Smooth muscle cell (in vitro differentiated cells): ENCODE measurements at regions not wholly inside any gene's neighbourhood (a gene's known extent, or its start where the extent isn't known, plus 50 kb on each side); places are given as distances from the start of the nearest gene placed in this dataset.

ENCODE experiments used
- DNase-seq: peaks from one replicate; lab custom pipeline; 2025; ENCODE audit not compliant: unreplicated experiment; lab: John Stamatoyannopoulos, UW
- H2AFZ ChIP-seq: fragments of 200-600 bp; sonication (generic); 2 replicates; pipeline ENCODE4 v1.6.0; 2016; ENCODE audit warnings: antibody characterized with exemption, low read depth, mild to moderate bottlenecking
- H3F3A ChIP-seq: fragments of 200-600 bp; sonication (generic); 2 replicates; pipeline ENCODE4 v1.6.0; 2017; ENCODE audit warnings: antibody characterized with exemption, low read depth
- H3K27ac ChIP-seq: fragments of 200-600 bp; sonication (generic); 2 replicates; pipeline ENCODE4 v1.5.1; 2016; ENCODE audit warnings: low read depth, mild to moderate bottlenecking
- H3K27me3 ChIP-seq: fragments of 200-600 bp; sonication (generic); 2 replicates; pipeline ENCODE4 v1.6.1; 2016; ENCODE audit warnings: low read depth, mild to moderate bottlenecking
- H3K36me3 ChIP-seq: fragments of 200-600 bp; sonication (generic); 2 replicates; pipeline ENCODE4 v1.5.1; 2016; ENCODE audit warnings: low read depth
- H3K4me1 ChIP-seq: fragments of 200-600 bp; sonication (generic); 2 replicates; pipeline ENCODE4 v1.5.1; 2016; ENCODE audit warnings: low read depth
- H3K4me2 ChIP-seq: fragments of 200-600 bp; sonication (generic); 2 replicates; pipeline ENCODE4 v1.6.0; 2016; ENCODE audit warnings: mild to moderate bottlenecking
- H3K4me3 ChIP-seq: fragments of 200-600 bp; sonication (generic); 2 replicates; pipeline ENCODE4 v1.5.1; 2016; ENCODE audit warnings: mild to moderate bottlenecking
- H3K79me2 ChIP-seq: fragments of 200-600 bp; sonication (generic); 2 replicates; pipeline ENCODE4 v1.6.0; 2016; ENCODE audit warnings: low read depth, mild to moderate bottlenecking
- H3K9ac ChIP-seq: fragments of 200-600 bp; sonication (generic); 2 replicates; pipeline ENCODE4 v1.6.0; 2016; ENCODE audit warnings: low read depth
- H3K9me3 ChIP-seq: fragments of 200-600 bp; sonication (generic); replicated peaks from 2 replicates; pipeline ENCODE4 v1.5.1; 2016; ENCODE audit warnings: low read depth
- H4K20me1 ChIP-seq: fragments of 200-600 bp; sonication (generic); 2 replicates; pipeline ENCODE4 v1.6.0; 2016; ENCODE audit warnings: low read depth
- WGBS: methylation state at CpG from one replicate; pipeline ENCODE4 v1.1.7; 2016; ENCODE audit warnings: low lambda C conversion rate; 5-methylcytosine and 5-hydroxymethylcytosine counted together
- TF ChIP-seq, protein P1 (sequence below): fragments of 200-600 bp; sonication (generic); IDR thresholded peaks from 2 replicates; pipeline ENCODE4 v1.5.1; 2017; ENCODE audit warnings: borderline replicate concordance, mild to moderate bottlenecking, antibody characterized with exemption; ENCODE audit not compliant: insufficient read depth, poor library complexity, severe bottlenecking

DNA sequence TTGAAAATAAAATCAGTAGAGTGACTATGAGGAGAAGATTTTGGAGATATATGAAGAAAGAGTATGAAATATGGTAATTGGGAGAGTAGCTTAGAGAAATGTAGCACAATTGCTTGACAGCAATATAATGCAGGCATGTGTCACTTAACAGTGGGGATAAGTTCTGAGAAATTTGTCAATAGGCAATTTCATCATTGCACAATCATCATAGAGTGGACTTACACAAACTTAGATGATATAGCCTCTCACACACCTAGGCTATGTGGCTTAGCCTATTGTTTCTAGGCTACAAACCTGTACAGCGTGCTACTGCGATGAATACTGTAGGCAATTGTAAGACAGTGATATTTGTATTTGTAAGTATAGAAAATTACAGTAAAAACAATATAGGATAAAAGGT lies 573.6 kb downstream of the JRKL start:
- Histone ChIP-seq H3F3A (no peaks in the 10 kb centered on the region), H3K9ac (no peak overlapping the region), H3K27ac (no peak overlapping the region), H3K36me3 (no peaks in the 10 kb centered on the region), H4K20me1 (no peaks in the 10 kb centered on the region), H3K4me3 (no peak overlapping the region), H3K27me3 (no peaks in the 10 kb centered on the region), H3K79me2 (no peaks in the 10 kb centered on the region), H2AFZ (no peak overlapping the region), H3K9me3 (no peaks in the 10 kb centered on the region), H3K4me2 (no peak overlapping the region), H3K4me1 (no peaks in the 10 kb centered on the region)
- 95% methylated on average over 2 of the region's 2 CpGs for WGBS
- TF ChIP-seq, protein P1, sequence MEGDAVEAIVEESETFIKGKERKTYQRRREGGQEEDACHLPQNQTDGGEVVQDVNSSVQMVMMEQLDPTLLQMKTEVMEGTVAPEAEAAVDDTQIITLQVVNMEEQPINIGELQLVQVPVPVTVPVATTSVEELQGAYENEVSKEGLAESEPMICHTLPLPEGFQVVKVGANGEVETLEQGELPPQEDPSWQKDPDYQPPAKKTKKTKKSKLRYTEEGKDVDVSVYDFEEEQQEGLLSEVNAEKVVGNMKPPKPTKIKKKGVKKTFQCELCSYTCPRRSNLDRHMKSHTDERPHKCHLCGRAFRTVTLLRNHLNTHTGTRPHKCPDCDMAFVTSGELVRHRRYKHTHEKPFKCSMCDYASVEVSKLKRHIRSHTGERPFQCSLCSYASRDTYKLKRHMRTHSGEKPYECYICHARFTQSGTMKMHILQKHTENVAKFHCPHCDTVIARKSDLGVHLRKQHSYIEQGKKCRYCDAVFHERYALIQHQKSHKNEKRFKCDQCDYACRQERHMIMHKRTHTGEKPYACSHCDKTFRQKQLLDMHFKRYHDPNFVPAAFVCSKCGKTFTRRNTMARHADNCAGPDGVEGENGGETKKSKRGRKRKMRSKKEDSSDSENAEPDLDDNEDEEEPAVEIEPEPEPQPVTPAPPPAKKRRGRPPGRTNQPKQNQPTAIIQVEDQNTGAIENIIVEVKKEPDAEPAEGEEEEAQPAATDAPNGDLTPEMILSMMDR = no peak
- DNase-seq = no peak

DNA sequence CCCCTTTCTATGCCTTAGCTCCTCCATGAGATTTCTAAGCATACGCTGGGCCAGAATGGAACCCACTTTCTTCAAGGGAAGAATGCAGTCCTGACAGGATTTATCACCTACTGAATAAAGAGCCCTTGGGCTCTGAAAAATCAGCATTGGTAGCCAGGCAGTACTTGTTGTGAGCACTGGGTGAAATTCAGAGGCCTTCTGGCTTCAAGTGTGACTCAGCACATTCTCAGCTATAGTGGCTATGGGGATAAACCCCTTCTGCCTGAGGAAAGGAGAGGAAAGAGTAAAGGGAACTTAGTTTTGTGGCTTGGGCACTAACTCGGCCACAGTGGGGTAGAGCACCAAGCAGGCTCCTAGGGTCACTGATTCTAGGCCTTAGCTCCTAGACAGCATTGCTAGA lies 574.8 kb downstream of the JRKL start:
- no peak for DNase-seq
- TF ChIP-seq, protein P1 = no peak
- 68% methylated on average over 2 of the region's 2 CpGs for WGBS

DNA sequence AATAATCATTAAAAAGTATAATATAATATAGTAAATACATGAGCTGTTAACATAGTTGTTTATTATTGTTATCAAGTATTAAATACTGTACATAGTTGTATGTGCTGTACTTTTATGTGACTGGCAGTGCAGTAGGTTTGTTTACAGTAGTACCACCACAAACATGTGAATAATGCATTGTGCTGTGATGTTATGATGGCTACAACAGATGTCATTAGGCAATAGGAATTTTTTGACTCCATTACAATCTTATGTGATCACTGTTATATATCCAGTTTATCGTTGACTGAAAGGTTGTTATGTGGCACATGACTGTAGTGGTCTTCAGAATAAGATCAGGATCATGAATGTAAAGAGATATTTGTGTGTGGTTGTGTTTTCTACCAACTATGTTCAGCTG lies 577.8 kb downstream of the JRKL start:
- Histone ChIP-seq H3K4me3 (no peak overlapping the region), H3K27me3 (no peaks in the 10 kb centered on the region), H3K4me2 (no peak overlapping the region), H3K79me2 (no peaks in the 10 kb centered on the region), H3K9me3 (no peaks in the 10 kb centered on the region), H3K9ac (no peak overlapping the region), H3F3A (no peaks in the 10 kb centered on the region), H3K27ac (no peak overlapping the region), H2AFZ (no peak overlapping the region), H3K36me3 (no peaks in the 10 kb centered on the region), H4K20me1 (no peaks in the 10 kb centered on the region), H3K4me1 (no peaks in the 10 kb centered on the region)
- TF ChIP-seq, protein P1 = no peak
- DNase-seq = no peak
- WGBS = 63% methylated on average over 1 of the region's 1 CpG

More for the DNA sequence above, 574.8 kb downstream of the JRKL start:
- H3K27me3 ChIP-seq = no peaks in the 10 kb centered on the region
- H3K4me1 ChIP-seq = no peaks in the 10 kb centered on the region
- no peak overlapping the region for H3K27ac ChIP-seq
- peak overlapping the region; percentile 26 for H2AFZ ChIP-seq
- H4K20me1 ChIP-seq = no peaks in the 10 kb centered on the region
- no peaks in the 10 kb centered on the region for H3F3A ChIP-seq
- H3K4me2 ChIP-seq = no peak overlapping the region
- H3K4me3 ChIP-seq = no peak overlapping the region
- H3K9ac ChIP-seq = no peak overlapping the region
- H3K36me3 ChIP-seq = no peaks in the 10 kb centered on the region
- H3K9me3 ChIP-seq = no peaks in the 10 kb centered on the region
- no peaks in the 10 kb centered on the region for H3K79me2 ChIP-seq

DNA sequence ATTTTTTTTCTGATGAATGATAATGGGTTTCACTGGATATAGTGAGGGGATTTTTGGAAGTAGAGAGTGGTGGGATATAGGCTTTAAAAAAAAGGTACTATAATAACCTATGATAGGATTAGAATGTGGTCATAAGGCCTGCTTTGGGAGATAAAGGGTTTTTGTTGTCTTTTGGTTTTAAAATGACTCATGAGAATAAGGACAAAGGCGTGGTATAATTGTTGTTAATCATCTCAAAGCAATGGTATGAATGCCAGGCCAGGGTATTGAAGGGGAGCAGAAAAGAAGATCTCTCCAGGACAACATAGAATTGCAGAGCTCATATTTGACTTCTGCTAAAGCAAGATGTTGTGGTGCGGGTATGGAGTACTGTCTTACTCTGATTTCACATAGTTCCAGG lies 579.4 kb downstream of the JRKL start:
- Histone ChIP-seq H3K4me3 (no peak overlapping the region), H4K20me1 (no peaks in the 10 kb centered on the region), H3K9me3 (no peaks in the 10 kb centered on the region), H3K36me3 (no peaks in the 10 kb centered on the region), H2AFZ (no peak overlapping the region), H3K27ac (peak overlapping the region; percentile 59), H3K79me2 (no peaks in the 10 kb centered on the region), H3K27me3 (no peaks in the 10 kb centered on the region), H3K9ac (no peak overlapping the region), H3K4me2 (no peak overlapping the region), H3K4me1 (no peaks in the 10 kb centered on the region), H3F3A (no peaks in the 10 kb centered on the region)
- 75% methylated on average over 2 of the region's 2 CpGs for WGBS
- TF ChIP-seq, protein P1 = no peak
- DNase-seq = no peak
